ENCODE measurements at regions not wholly inside any gene's neighbourhood (a gene's known extent, or its start where the extent isn't known, plus 50 kb on each side); places are given as distances from the start of the nearest gene placed in this dataset.

- no peak for TF ChIP-seq CTCF (IDR thresholded peaks at IDR 0.05; ENCODE audit: low read depth, low read length)
- no peak for DNase-seq (ENCODE audit: extremely low read depth, low read depth)
Measured at GRCh38 chr9:11559001-11559776, 946.4 kb upstream of the PTPRD start.

GRCh38 chr9:11577522-11577921, 964.7 kb upstream of the PTPRD start:
- DNase-seq (ENCODE audit: extremely low read depth, low read depth), result no peak
- TF ChIP-seq CTCF (IDR thresholded peaks at IDR 0.05; ENCODE audit: low read depth, low read length), result no peak

- no peak for DNase-seq (ENCODE audit: extremely low read depth, low read depth)
- TF ChIP-seq CTCF (IDR thresholded peaks at IDR 0.05; ENCODE audit: low read depth, low read length), result no peak
Measured at GRCh38 chr9:11595756-11596155, 983.0 kb upstream of the PTPRD start.

- no peak for TF ChIP-seq CTCF (IDR thresholded peaks at IDR 0.05; ENCODE audit: low read depth, low read length)
- DNase-seq (ENCODE audit: extremely low read depth, low read depth), result no peak
Measured at GRCh38 chr9:11618241-11618805, 1005.5 kb upstream of the PTPRD start.

GRCh38 chr9:11632691-11633090, 1019.9 kb upstream of the PTPRD start:
- DNase-seq (ENCODE audit: extremely low read depth, low read depth), result no peak

GRCh38 chr9:11646831-11647230, 1034.0 kb upstream of the PTPRD start:
- TF ChIP-seq CTCF (IDR thresholded peaks at IDR 0.05; ENCODE audit: low read depth, low read length), result no peak
- DNase-seq (ENCODE audit: extremely low read depth, low read depth), result no peak

More at GRCh38 chr9:11632691-11633090, 1019.9 kb upstream of the PTPRD start:
- TF ChIP-seq CTCF (IDR thresholded peaks at IDR 0.05; ENCODE audit: low read depth, low read length), result no peak

GRCh38 chr9:11653867-11654266, 1039.3 kb upstream of the TYRP1 start:
- TF ChIP-seq CTCF (IDR thresholded peaks at IDR 0.05; ENCODE audit: low read depth, low read length), result no peak
- no peak for DNase-seq (ENCODE audit: extremely low read depth, low read depth)

Measured in AG09319 (cell line).